Esophagus squamous epithelium (tissue), 4 donors: ENCODE measurements at regions not wholly inside any gene's neighbourhood (a gene's known extent, or its start where the extent isn't known, plus 50 kb on each side); places are given as distances from the start of the nearest gene placed in this dataset.

ENCODE experiments used
- POLR2A ChIP-seq, 4 donors: fragments of 450-650 bp; IDR thresholded peaks; one replicate each; pipeline ENCODE4 v1.6.1; 2017; ENCODE audit warnings: antibody characterized with exemption in 4 of 4, mild to moderate bottlenecking in 4 of 4, moderate library complexity in 3 of 4
- TF ChIP-seq, protein P1 (sequence below), 6 experiments: fragments of 450-650 bp in 4 of 6; fragments of 200-600 bp in 2 of 6; sonication (generic) in 2 of 6; IDR thresholded peaks; one replicate each; pipeline ENCODE4 v1.5.1; 2016 to 2019; ENCODE audit warnings: antibody characterized with exemption in 6 of 6, mild to moderate bottlenecking in 4 of 6, moderate library complexity in 4 of 6

DNA sequence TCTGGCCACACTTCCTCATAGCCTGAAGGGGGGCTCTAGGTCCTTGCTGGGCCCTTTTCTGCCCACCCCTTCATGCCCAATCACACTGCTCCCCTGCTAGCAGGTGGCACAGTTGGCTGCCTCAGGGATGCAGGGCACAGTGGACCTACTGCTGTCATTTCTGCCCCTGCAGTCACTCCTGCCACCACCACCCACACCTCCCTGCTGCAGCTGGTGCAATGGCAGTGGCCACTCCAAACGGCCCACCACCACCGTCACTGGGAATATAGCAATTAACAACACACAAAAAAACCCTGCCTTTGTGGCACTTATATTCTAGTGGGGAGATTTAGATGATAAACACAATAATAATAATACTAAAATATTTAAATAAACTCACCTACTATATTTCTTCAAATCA is 162.4 kb upstream of the DUSP10 start:
- TF ChIP-seq, protein P1, sequence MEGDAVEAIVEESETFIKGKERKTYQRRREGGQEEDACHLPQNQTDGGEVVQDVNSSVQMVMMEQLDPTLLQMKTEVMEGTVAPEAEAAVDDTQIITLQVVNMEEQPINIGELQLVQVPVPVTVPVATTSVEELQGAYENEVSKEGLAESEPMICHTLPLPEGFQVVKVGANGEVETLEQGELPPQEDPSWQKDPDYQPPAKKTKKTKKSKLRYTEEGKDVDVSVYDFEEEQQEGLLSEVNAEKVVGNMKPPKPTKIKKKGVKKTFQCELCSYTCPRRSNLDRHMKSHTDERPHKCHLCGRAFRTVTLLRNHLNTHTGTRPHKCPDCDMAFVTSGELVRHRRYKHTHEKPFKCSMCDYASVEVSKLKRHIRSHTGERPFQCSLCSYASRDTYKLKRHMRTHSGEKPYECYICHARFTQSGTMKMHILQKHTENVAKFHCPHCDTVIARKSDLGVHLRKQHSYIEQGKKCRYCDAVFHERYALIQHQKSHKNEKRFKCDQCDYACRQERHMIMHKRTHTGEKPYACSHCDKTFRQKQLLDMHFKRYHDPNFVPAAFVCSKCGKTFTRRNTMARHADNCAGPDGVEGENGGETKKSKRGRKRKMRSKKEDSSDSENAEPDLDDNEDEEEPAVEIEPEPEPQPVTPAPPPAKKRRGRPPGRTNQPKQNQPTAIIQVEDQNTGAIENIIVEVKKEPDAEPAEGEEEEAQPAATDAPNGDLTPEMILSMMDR (IDR thresholded peaks at IDR 0.05): no peak
- TF ChIP-seq POLR2A (IDR thresholded peaks at IDR 0.05): no peak
